KG1 (cell line): ENCODE measurements at regions not wholly inside any gene's neighbourhood (a gene's known extent, or its start where the extent isn't known, plus 50 kb on each side); places are given as distances from the start of the nearest gene placed in this dataset.

ENCODE experiments used
- DNase-seq: peaks from one replicate; lab custom pipeline; 2025; lab: John Stamatoyannopoulos, UW

GRCh38 chr18:34075963-34076860, 148.5 kb downstream of the NOL4 start:
- no peak for DNase-seq

- no peak for DNase-seq
Observed at GRCh38 chr18:34061226-34061625, 163.5 kb downstream of the NOL4 start.

GRCh38 chr18:34055227-34055626, 169.5 kb downstream of the NOL4 start:
- DNase-seq = no peak

GRCh38 chr18:34050661-34051060, 174.1 kb downstream of the NOL4 start:
- DNase-seq = no peak

- no peak for DNase-seq
Observed at GRCh38 chr18:34049511-34049910, 175.2 kb downstream of the NOL4 start.

GRCh38 chr18:34048423-34048822, 176.3 kb downstream of the NOL4 start:
- DNase-seq = no peak

- no peak for DNase-seq
Observed at GRCh38 chr18:34042423-34043146, 182.1 kb downstream of the NOL4 start.

GRCh38 chr18:34039611-34040010, 185.1 kb downstream of the NOL4 start:
- no peak for DNase-seq

- DNase-seq = peak; percentile 1
Observed at GRCh38 chr18:34039201-34039600, 185.5 kb downstream of the NOL4 start.

GRCh38 chr18:34038086-34038485, 186.6 kb downstream of the NOL4 start:
- no peak for DNase-seq

GRCh38 chr18:34033968-34034367, 190.7 kb downstream of the NOL4 start:
- DNase-seq = no peak

GRCh38 chr18:34031810-34032209, 192.9 kb downstream of the NOL4 start:
- DNase-seq = no peak

- DNase-seq = no peak
Observed at GRCh38 chr18:34028324-34028723, 196.4 kb downstream of the NOL4 start.

GRCh38 chr18:34025191-34025801, 199.4 kb downstream of the NOL4 start:
- DNase-seq = no peak

GRCh38 chr18:34023471-34023870, 201.2 kb downstream of the NOL4 start:
- DNase-seq = no peak

- DNase-seq = no peak
Observed at GRCh38 chr18:34018336-34018735, 206.4 kb downstream of the NOL4 start.

- DNase-seq = no peak
Observed at GRCh38 chr18:34003687-34004086, 221.0 kb downstream of the NOL4 start.

- no peak for DNase-seq
Observed at GRCh38 chr18:34002130-34002529, 222.6 kb downstream of the NOL4 start.

- DNase-seq = no peak
Observed at GRCh38 chr18:34001376-34001775, 223.3 kb downstream of the NOL4 start.

GRCh38 chr18:33987206-33987605, 237.5 kb downstream of the NOL4 start:
- no peak for DNase-seq

GRCh38 chr18:33983126-33983525, 241.6 kb downstream of the NOL4 start:
- no peak for DNase-seq

GRCh38 chr18:33960417-33960816, 264.3 kb downstream of the NOL4 start:
- no peak for DNase-seq

GRCh38 chr18:33959609-33960008, 265.1 kb downstream of the NOL4 start:
- no peak for DNase-seq
